ENCODE measurements at regions not wholly inside any gene's neighbourhood (a gene's known extent, or its start where the extent isn't known, plus 50 kb on each side); places are given as distances from the start of the nearest gene placed in this dataset.
A peak's percentile ranks its signal among the peaks of the same experiment; 100 is the strongest.

DNA sequence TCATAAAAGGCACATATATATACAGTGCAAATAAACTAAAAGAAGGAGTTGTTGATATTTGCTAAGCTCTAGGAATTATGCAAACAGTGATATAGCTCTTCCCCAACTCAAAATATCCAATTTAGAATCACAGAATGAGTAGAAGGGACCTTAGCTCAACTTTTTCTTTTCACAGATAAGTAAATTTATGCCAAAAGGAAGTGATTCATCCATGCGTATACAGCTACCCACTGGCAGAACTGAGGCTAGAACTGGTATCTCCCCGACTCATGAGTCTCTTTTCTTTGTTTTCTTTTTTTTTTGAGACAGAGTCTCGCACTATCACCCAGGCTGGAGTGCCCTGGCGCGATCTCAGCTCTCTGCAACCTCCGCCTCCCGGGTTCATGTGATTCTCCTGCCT, 54.2 kb upstream of the SVIL start (continued):
- TF ChIP-seq, protein P1, sequence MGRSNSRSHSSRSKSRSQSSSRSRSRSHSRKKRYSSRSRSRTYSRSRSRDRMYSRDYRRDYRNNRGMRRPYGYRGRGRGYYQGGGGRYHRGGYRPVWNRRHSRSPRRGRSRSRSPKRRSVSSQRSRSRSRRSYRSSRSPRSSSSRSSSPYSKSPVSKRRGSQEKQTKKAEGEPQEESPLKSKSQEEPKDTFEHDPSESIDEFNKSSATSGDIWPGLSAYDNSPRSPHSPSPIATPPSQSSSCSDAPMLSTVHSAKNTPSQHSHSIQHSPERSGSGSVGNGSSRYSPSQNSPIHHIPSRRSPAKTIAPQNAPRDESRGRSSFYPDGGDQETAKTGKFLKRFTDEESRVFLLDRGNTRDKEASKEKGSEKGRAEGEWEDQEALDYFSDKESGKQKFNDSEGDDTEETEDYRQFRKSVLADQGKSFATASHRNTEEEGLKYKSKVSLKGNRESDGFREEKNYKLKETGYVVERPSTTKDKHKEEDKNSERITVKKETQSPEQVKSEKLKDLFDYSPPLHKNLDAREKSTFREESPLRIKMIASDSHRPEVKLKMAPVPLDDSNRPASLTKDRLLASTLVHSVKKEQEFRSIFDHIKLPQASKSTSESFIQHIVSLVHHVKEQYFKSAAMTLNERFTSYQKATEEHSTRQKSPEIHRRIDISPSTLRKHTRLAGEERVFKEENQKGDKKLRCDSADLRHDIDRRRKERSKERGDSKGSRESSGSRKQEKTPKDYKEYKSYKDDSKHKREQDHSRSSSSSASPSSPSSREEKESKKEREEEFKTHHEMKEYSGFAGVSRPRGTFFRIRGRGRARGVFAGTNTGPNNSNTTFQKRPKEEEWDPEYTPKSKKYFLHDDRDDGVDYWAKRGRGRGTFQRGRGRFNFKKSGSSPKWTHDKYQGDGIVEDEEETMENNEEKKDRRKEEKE (IDR thresholded peaks at IDR 0.05; ENCODE audit: borderline replicate concordance in 1 of 2, control insufficient read depth in 1 of 2, low read depth in 2 of 2, low read length in 1 of 2), result no peak
- TF ChIP-seq ZC3H11A (IDR thresholded peaks at IDR 0.05; ENCODE audit: low read depth, low read length), result no peak
- TF ChIP-seq EZH2 (IDR thresholded peaks at IDR 0.05; ENCODE audit: borderline replicate concordance, low read depth, low read length), result no peak

DNA sequence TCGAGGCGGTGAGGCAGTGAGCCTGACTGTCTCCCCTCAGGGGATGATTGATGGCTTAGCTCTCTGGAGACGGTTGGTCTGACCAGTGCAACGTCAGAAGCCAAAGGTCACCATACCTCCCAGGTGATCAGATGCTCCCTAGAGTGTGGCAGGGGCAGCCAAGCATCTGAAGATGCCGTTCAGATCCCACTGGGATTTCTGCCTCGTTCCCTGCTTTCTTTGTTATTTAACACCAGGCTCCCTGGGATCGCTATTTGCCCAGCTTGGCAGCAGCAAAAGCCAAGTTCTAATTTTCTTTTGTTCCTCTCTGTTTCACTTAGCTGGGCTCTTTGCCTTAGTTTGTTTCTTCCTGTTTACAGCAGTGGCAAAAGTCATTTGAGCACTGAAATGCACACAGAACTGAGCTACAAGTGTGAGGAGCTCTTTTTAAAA, 53.5 kb upstream of the SVIL start:
- FAIRE-seq, result no peak
- DNase-seq (ENCODE audit: extremely low read depth in 1 of 4, low spot score in 3 of 4), result no peak

More for the DNA sequence above, 53.5 kb upstream of the SVIL start:
- Histone ChIP-seq H3K4me3 (no peak overlapping the region), H3K27me3 (ENCODE audit: control insufficient read depth in 2 of 2, insufficient read depth in 2 of 2, low read length in 2 of 2) (peaks cover 2 to 4% of the 10 kb centered on the region in 2 experiments; a peak in 3 of 5 replicates), H3K4me2 (ENCODE audit: insufficient read depth, low read length) (no peak overlapping the region), H3K9me3 (replicated peaks; ENCODE audit: control insufficient read depth, insufficient read depth, low read depth, low read length) (no peaks in the 10 kb centered on the region), H3K9me1 (ENCODE audit: control insufficient read depth, insufficient read depth, low read length) (no peaks in the 10 kb centered on the region), H3K27ac (ENCODE audit: extremely low read depth, low read depth, low read length) (no peak overlapping the region), H3K9ac (ENCODE audit: insufficient read depth in 1 of 2, low read depth in 2 of 2, low read length in 2 of 2) (no peak overlapping the region), H2AFZ (ENCODE audit: low read depth, low read length) (no peak overlapping the region), H3K36me3 (ENCODE audit: control insufficient read depth, insufficient read depth, low read length) (no peaks in the 10 kb centered on the region), H4K20me1 (replicated peaks; ENCODE audit: control insufficient read depth, insufficient read depth, low read length) (no peaks in the 10 kb centered on the region), H3K4me1 (replicated peaks in 1 of 2; ENCODE audit: control insufficient read depth in 2 of 2, insufficient read depth in 2 of 2, low read length in 2 of 2) (no peaks in the 10 kb centered on the region), H3K79me2 (ENCODE audit: control insufficient read depth, insufficient read depth, low read length) (no peaks in the 10 kb centered on the region)
- intact Hi-C loops (cut with micrococcal nuclease) (no loop called here), in situ Hi-C loops (cut with MboI) (no loop called here)
- CTCF ChIA-PET (ENCODE audit: low intra/inter-chr PET ratio), result no interaction called here
- TF ChIP-seq, protein P2, sequence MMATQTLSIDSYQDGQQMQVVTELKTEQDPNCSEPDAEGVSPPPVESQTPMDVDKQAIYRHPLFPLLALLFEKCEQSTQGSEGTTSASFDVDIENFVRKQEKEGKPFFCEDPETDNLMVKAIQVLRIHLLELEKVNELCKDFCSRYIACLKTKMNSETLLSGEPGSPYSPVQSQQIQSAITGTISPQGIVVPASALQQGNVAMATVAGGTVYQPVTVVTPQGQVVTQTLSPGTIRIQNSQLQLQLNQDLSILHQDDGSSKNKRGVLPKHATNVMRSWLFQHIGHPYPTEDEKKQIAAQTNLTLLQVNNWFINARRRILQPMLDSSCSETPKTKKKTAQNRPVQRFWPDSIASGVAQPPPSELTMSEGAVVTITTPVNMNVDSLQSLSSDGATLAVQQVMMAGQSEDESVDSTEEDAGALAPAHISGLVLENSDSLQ (IDR thresholded peaks at IDR 0.05), result peak; percentile 38; the same call in 1 of the 2 replicates
- no peak for TF ChIP-seq CBX2 (IDR thresholded peaks at IDR 0.05; ENCODE audit: insufficient read depth, low read length, poor library complexity, severe bottlenecking)
- TF ChIP-seq MEIS2 (IDR thresholded peaks at IDR 0.05; ENCODE audit: partially characterized antibody), result peak; percentile 30
- ATAC-seq, result no peak
- no TSS peak for BruUV-seq (replicated peaks)
- POLR2A ChIA-PET, result no interaction called here
- WGBS (ENCODE audit: insufficient coverage, low coverage, missing lambda C conversion rate), result 0% methylated on average over 7 of the region's 7 CpGs

Measured in K562 (cell line).